ENCODE measurements at regions not wholly inside any gene's neighbourhood (a gene's known extent, or its start where the extent isn't known, plus 50 kb on each side); places are given as distances from the start of the nearest gene placed in this dataset.

DNA sequence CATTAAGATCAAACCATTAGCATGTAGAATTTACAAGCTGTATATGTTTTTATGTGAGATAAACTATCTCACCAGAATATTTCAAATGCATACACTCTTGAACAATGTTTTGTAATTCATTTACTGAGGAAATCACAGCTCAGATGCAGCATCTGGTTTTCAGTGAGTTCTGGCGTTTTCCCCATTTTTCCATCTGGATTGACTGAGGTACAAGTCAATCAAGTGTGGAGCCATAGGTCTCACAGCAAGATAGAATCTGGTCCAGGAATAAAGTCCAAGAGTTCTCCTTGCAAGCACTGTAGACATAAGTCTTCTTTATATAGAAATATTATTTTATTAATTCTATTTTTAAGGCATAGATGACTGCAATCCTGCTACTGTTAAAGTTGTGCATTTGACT is 219.3 kb downstream of the ZBBX start:
- H2AFZ ChIP-seq (ENCODE audit: low read length): no peak overlapping the region
- H3K4me1 ChIP-seq (ENCODE audit: control insufficient read depth, extremely low read depth, insufficient read depth, low read length): no peaks in the 10 kb centered on the region
- no peaks in the 10 kb centered on the region for H3K79me2 ChIP-seq (ENCODE audit: control insufficient read depth, insufficient read depth, low read length)
- no peaks in the 10 kb centered on the region for H3K9me3 ChIP-seq (ENCODE audit: control insufficient read depth, insufficient read depth, low read depth, low read length)
- H4K20me1 ChIP-seq (ENCODE audit: control insufficient read depth, extremely low read depth, insufficient read depth, low read length): no peaks in the 10 kb centered on the region
- DNase-seq (ENCODE audit: low read depth in 2 of 2): no peak
- H3K4me3 ChIP-seq (replicated peaks in 1 of 4; ENCODE audit: control extremely low read depth in 1 of 4, insufficient read depth in 1 of 4, low read depth in 3 of 4, low read length in 4 of 4): no peak overlapping the region
- H3K27ac ChIP-seq (ENCODE audit: insufficient read depth, low read length): no peak overlapping the region
- H3K36me3 ChIP-seq (ENCODE audit: control insufficient read depth, insufficient read depth, low read length): no peaks in the 10 kb centered on the region
- TF ChIP-seq, protein P1, sequence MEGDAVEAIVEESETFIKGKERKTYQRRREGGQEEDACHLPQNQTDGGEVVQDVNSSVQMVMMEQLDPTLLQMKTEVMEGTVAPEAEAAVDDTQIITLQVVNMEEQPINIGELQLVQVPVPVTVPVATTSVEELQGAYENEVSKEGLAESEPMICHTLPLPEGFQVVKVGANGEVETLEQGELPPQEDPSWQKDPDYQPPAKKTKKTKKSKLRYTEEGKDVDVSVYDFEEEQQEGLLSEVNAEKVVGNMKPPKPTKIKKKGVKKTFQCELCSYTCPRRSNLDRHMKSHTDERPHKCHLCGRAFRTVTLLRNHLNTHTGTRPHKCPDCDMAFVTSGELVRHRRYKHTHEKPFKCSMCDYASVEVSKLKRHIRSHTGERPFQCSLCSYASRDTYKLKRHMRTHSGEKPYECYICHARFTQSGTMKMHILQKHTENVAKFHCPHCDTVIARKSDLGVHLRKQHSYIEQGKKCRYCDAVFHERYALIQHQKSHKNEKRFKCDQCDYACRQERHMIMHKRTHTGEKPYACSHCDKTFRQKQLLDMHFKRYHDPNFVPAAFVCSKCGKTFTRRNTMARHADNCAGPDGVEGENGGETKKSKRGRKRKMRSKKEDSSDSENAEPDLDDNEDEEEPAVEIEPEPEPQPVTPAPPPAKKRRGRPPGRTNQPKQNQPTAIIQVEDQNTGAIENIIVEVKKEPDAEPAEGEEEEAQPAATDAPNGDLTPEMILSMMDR (conservative IDR thresholded peaks at IDR 0.05 in 1 of 2, IDR thresholded peaks at IDR 0.05 in 1 of 2; ENCODE audit: low read depth in 1 of 2, low read length in 2 of 2): no peak
- no peak for TF ChIP-seq EZH2 (IDR thresholded peaks at IDR 0.05; ENCODE audit: low read length, missing control alignments)
- no peak overlapping the region for H3K9ac ChIP-seq (ENCODE audit: insufficient read depth, low read length)
- H3K27me3 ChIP-seq (ENCODE audit: control insufficient read depth, insufficient read depth, low read length): no peaks in the 10 kb centered on the region
- no peak overlapping the region for H3K4me2 ChIP-seq (ENCODE audit: extremely low read depth, insufficient read depth, low read length)

- H4K20me1 ChIP-seq (ENCODE audit: control insufficient read depth, extremely low read depth, insufficient read depth, low read length): no peaks in the 10 kb centered on the region
- H3K4me2 ChIP-seq (ENCODE audit: extremely low read depth, insufficient read depth, low read length): no peak overlapping the region
- no peaks in the 10 kb centered on the region for H3K27me3 ChIP-seq (ENCODE audit: control insufficient read depth, insufficient read depth, low read length)
- H2AFZ ChIP-seq (ENCODE audit: low read length): no peak overlapping the region
- no peaks in the 10 kb centered on the region for H3K4me1 ChIP-seq (ENCODE audit: control insufficient read depth, extremely low read depth, insufficient read depth, low read length)
- H3K9me3 ChIP-seq (ENCODE audit: control insufficient read depth, insufficient read depth, low read depth, low read length): no peaks in the 10 kb centered on the region
- H3K27ac ChIP-seq (ENCODE audit: insufficient read depth, low read length): no peak overlapping the region
- TF ChIP-seq EZH2 (IDR thresholded peaks at IDR 0.05; ENCODE audit: low read length, missing control alignments): no peak
- TF ChIP-seq, protein P1 (conservative IDR thresholded peaks at IDR 0.05 in 1 of 2, IDR thresholded peaks at IDR 0.05 in 1 of 2; ENCODE audit: low read depth in 1 of 2, low read length in 2 of 2): no peak
- no peak for DNase-seq (ENCODE audit: low read depth in 2 of 2)
- H3K9ac ChIP-seq (ENCODE audit: insufficient read depth, low read length): no peak overlapping the region
- no peaks in the 10 kb centered on the region for H3K79me2 ChIP-seq (ENCODE audit: control insufficient read depth, insufficient read depth, low read length)
- H3K4me3 ChIP-seq (replicated peaks in 1 of 4; ENCODE audit: control extremely low read depth in 1 of 4, insufficient read depth in 1 of 4, low read depth in 3 of 4, low read length in 4 of 4): no peak overlapping the region
- H3K36me3 ChIP-seq (ENCODE audit: control insufficient read depth, insufficient read depth, low read length): no peaks in the 10 kb centered on the region
Measured at GRCh38 chr3:167151636-167152035, 228.5 kb downstream of the ZBBX start.

DNA sequence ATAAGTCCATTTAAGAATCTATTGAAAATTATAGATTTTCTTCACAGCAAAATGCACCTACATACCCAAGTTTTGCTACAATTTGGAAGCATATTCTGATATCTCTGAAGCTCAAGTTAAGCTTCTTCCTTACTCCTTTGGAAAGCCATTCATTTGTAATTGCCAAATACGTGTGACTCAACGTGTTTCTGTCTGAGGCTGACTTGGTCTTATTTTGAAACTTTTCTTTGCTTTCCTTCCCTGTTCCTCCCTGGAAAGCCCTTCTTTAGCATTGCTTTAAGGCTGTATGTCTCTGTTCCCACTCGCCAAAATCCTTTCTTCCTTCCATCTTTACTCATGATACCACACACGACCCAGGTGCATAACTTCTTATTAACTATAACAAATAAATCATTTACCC is 232.0 kb downstream of the ZBBX start:
- TF ChIP-seq, protein P1 (conservative IDR thresholded peaks at IDR 0.05 in 1 of 2, IDR thresholded peaks at IDR 0.05 in 1 of 2; ENCODE audit: low read depth in 1 of 2, low read length in 2 of 2): no peak
- no peak for TF ChIP-seq EZH2 (IDR thresholded peaks at IDR 0.05; ENCODE audit: low read length, missing control alignments)
- H3K27me3 ChIP-seq (ENCODE audit: control insufficient read depth, insufficient read depth, low read length): no peaks in the 10 kb centered on the region
- no peaks in the 10 kb centered on the region for H3K36me3 ChIP-seq (ENCODE audit: control insufficient read depth, insufficient read depth, low read length)
- H4K20me1 ChIP-seq (ENCODE audit: control insufficient read depth, extremely low read depth, insufficient read depth, low read length): no peaks in the 10 kb centered on the region
- no peak overlapping the region for H3K4me3 ChIP-seq (replicated peaks in 1 of 4; ENCODE audit: control extremely low read depth in 1 of 4, insufficient read depth in 1 of 4, low read depth in 3 of 4, low read length in 4 of 4)
- H3K79me2 ChIP-seq (ENCODE audit: control insufficient read depth, insufficient read depth, low read length): no peaks in the 10 kb centered on the region
- no peak overlapping the region for H3K4me2 ChIP-seq (ENCODE audit: extremely low read depth, insufficient read depth, low read length)
- no peak overlapping the region for H3K9ac ChIP-seq (ENCODE audit: insufficient read depth, low read length)
- no peak overlapping the region for H3K27ac ChIP-seq (ENCODE audit: insufficient read depth, low read length)
- H2AFZ ChIP-seq (ENCODE audit: low read length): no peak overlapping the region
- no peaks in the 10 kb centered on the region for H3K4me1 ChIP-seq (ENCODE audit: control insufficient read depth, extremely low read depth, insufficient read depth, low read length)
- DNase-seq (ENCODE audit: low read depth in 2 of 2): no peak
- no peaks in the 10 kb centered on the region for H3K9me3 ChIP-seq (ENCODE audit: control insufficient read depth, insufficient read depth, low read depth, low read length)
